ENCODE measurements at regions not wholly inside any gene's neighbourhood (a gene's known extent, or its start where the extent isn't known, plus 50 kb on each side); places are given as distances from the start of the nearest gene placed in this dataset.

DNA sequence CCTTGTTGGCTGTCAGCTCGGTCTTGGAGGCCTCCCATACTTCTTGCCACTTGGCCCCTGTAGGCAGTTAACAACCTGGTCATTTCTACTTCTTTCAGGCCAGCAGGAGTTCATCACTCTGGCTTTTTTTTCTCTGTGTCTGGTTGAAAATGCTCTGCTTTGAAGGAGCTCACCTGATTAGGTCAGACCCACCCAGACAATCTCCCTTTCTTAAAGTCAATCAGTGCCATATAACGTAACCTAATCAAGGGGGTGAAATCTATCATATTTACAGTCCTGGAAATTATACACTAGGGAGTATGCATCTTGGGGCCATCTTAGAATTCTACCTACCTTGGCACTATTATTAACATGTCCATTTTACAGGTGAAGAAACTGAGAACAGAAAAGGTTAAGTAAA is 155.4 kb downstream of the SREK1 start:
- H3K27me3 ChIP-seq: no peaks in the 10 kb centered on the region
- no peaks in the 10 kb centered on the region for H3K36me3 ChIP-seq
- no peak overlapping the region for H3K4me3 ChIP-seq
- no peak overlapping the region for H3K27ac ChIP-seq
- no peaks in the 10 kb centered on the region for H3K9me3 ChIP-seq
- no peaks in the 10 kb centered on the region for H3K4me1 ChIP-seq (ENCODE audit: insufficient read depth)
- DNase-seq: no peak
- intact Hi-C loops (cut with DNase I): no loop called here
- TF ChIP-seq POLR2A (IDR thresholded peaks at IDR 0.05) (no peak), CTCF (IDR thresholded peaks at IDR 0.05) (no peak), EP300 (IDR thresholded peaks at IDR 0.05) (no peak)
- 92 to 96% (median 93%) methylated on average over 2 of the region's 2 CpGs for WGBS, 3 donors

- no peak for TF ChIP-seq EP300 (IDR thresholded peaks at IDR 0.05)
- TF ChIP-seq POLR2A (IDR thresholded peaks at IDR 0.05): no peak
- TF ChIP-seq CTCF (IDR thresholded peaks at IDR 0.05): no peak
- Histone ChIP-seq H3K36me3 (no peaks in the 10 kb centered on the region), H3K4me3 (no peak overlapping the region), H3K4me1 (ENCODE audit: insufficient read depth) (no peaks in the 10 kb centered on the region), H3K9me3 (no peaks in the 10 kb centered on the region), H3K27ac (no peak overlapping the region), H3K27me3 (no peaks in the 10 kb centered on the region)
- DNase-seq: no peak
- WGBS, 3 donors: 93 to 95% (median 95%) methylated on average over 12 of the region's 12 CpGs
- intact Hi-C loops (cut with DNase I): loop anchor here in 1 of 4 donors (10.0 kb wide), 1 partner anchor 442 kb away; no protein-coding TSS in a partner anchor
Observed at GRCh38 chr5:66302344-66302743, 158.2 kb downstream of the SREK1 start.

- TF ChIP-seq CTCF (IDR thresholded peaks at IDR 0.05) (peak; percentile 34 to 54 (median 45)), POLR2A (IDR thresholded peaks at IDR 0.05) (no peak), EP300 (IDR thresholded peaks at IDR 0.05) (no peak)
- intact Hi-C loops (cut with DNase I): loop anchor here (2.0 to 10.0 kb wide), 3 partner anchors 439 to 451 kb away; no protein-coding TSS in a partner anchor
Observed at GRCh38 chr5:66306105-66306843, 162.2 kb downstream of the SREK1 start.

DNA sequence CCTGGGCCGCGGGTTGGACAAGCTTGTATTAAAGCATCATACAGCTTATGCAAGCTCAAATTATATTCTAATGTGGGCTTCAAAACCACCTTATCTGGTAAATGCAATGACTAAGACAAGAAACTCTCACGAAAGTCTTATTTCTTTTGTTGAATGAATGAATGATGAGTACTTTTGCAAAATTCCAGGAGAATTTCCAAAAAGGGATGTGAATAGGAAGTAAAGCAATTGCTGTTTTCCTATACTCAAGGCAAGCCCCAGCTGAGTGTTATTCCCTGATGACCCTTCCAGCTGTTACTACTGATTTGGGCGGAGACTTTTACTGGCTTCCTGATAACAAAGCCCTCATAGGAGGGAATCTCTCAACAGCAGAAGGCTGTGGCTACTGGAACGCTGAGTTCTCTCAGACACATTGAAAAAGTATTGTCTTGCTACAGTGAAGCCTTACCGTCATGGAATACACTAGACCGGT is 162.8 kb downstream of the SREK1 start:
- no peaks in the 10 kb centered on the region for H3K4me1 ChIP-seq (ENCODE audit: insufficient read depth)
- DNase-seq: no peak
- TF ChIP-seq CTCF (IDR thresholded peaks at IDR 0.05) (no peak), EP300 (IDR thresholded peaks at IDR 0.05) (no peak), POLR2A (IDR thresholded peaks at IDR 0.05) (no peak)
- WGBS, 3 donors: 6 to 23% (median 9%) methylated on average over 7 of the region's 7 CpGs
- intact Hi-C loops (cut with DNase I): loop anchor here (2.0 to 10.0 kb wide), 3 partner anchors 438 to 450 kb away; no protein-coding TSS in a partner anchor
- no peaks in the 10 kb centered on the region for H3K27me3 ChIP-seq
- no peak overlapping the region for H3K4me3 ChIP-seq
- H3K36me3 ChIP-seq: no peaks in the 10 kb centered on the region
- no peak overlapping the region for H3K27ac ChIP-seq
- no peaks in the 10 kb centered on the region for H3K9me3 ChIP-seq

More at GRCh38 chr5:66306105-66306843, 162.2 kb downstream of the SREK1 start:
- no peaks in the 10 kb centered on the region for H3K4me1 ChIP-seq (ENCODE audit: insufficient read depth)
- no peaks in the 10 kb centered on the region for H3K9me3 ChIP-seq
- H3K27me3 ChIP-seq: no peaks in the 10 kb centered on the region
- no peak overlapping the region for H3K27ac ChIP-seq
- 25 to 28% (median 27%) methylated on average over 9 of the region's 9 CpGs for WGBS, 3 donors
- no peaks in the 10 kb centered on the region for H3K36me3 ChIP-seq
- H3K4me3 ChIP-seq: no peak overlapping the region
- DNase-seq: peak; percentile 37 to 61 (median 46)

All from ovary (tissue), 7 donors.